H9 (cell line): ENCODE measurements at regions not wholly inside any gene's neighbourhood (a gene's known extent, or its start where the extent isn't known, plus 50 kb on each side); places are given as distances from the start of the nearest gene placed in this dataset.

ENCODE experiments used
- DNase-seq: peaks from one replicate; pipeline ENCODE4 v3.0.0-alpha.2; 2017
- H2AFZ ChIP-seq: one replicate; pipeline ENCODE4 v1.6.1; 2013; ENCODE audit warnings: mild to moderate bottlenecking, low read length, control low read depth, moderate library complexity
- H2AK5ac ChIP-seq: 2 replicates; pipeline ENCODE4 v1.6.1; 2013; ENCODE audit warnings: low read length, control low read depth, mixed read lengths; ENCODE audit not compliant: insufficient read length
- H2BK120ac ChIP-seq: one replicate; pipeline ENCODE4 v1.6.1; 2013; ENCODE audit warnings: low read depth, mild to moderate bottlenecking, low read length, control low read depth, inconsistent platforms; ENCODE audit not compliant: poor library complexity, severe bottlenecking
- H2BK12ac ChIP-seq: 2 replicates; pipeline ENCODE4 v1.6.1; 2013; ENCODE audit warnings: low read length, control low read depth, mixed read lengths, low read depth; ENCODE audit not compliant: insufficient read length
- H2BK15ac ChIP-seq: 2 replicates; pipeline ENCODE4 v1.6.1; 2013; ENCODE audit warnings: low read depth, low read length, control low read depth
- H2BK20ac ChIP-seq: one replicate; pipeline ENCODE4 v1.6.1; 2013; ENCODE audit warnings: low read depth, mild to moderate bottlenecking, low read length, control low read depth, inconsistent platforms; ENCODE audit not compliant: poor library complexity, severe bottlenecking
- H2BK5ac ChIP-seq: 2 replicates; pipeline ENCODE4 v1.6.1; 2013; ENCODE audit warnings: low read length, control low read depth, mixed read lengths; ENCODE audit not compliant: insufficient read length
- H3K14ac ChIP-seq: 2 replicates; pipeline ENCODE4 v1.6.1; 2013; ENCODE audit warnings: low read length, control low read depth; ENCODE audit not compliant: insufficient read depth
- H3K18ac ChIP-seq: 2 replicates; pipeline ENCODE4 v1.6.1; 2013; ENCODE audit warnings: low read depth, mild to moderate bottlenecking, mixed read lengths, low read length, control low read depth; ENCODE audit not compliant: insufficient read length
- H3K23ac ChIP-seq: 2 replicates; pipeline ENCODE4 v1.6.1; 2013; ENCODE audit warnings: low read length, control low read depth, mixed read lengths, low read depth; ENCODE audit not compliant: insufficient read length
- H3K23me2 ChIP-seq: 2 replicates; pipeline ENCODE4 v1.6.1; 2013; ENCODE audit warnings: low read depth, mild to moderate bottlenecking, mixed read lengths, low read length, control low read depth; ENCODE audit not compliant: insufficient read length, poor library complexity, severe bottlenecking
- H3K27ac ChIP-seq: 2 replicates; pipeline ENCODE4 v1.5.1; 2013; ENCODE audit warnings: low read length, control low read depth, mixed read lengths, low read depth; ENCODE audit not compliant: insufficient read length
- H3K27me3 ChIP-seq: 2 replicates; pipeline ENCODE4 v1.6.1; 2013; ENCODE audit warnings: low read length, control low read depth, inconsistent platforms; ENCODE audit not compliant: insufficient read depth
- H3K4ac ChIP-seq: 2 replicates; pipeline ENCODE4 v1.6.1; 2013; ENCODE audit warnings: low read depth, mild to moderate bottlenecking, control low read depth, inconsistent platforms, low read length, moderate library complexity
- H3K4me1 ChIP-seq: 2 replicates; pipeline ENCODE4 v1.6.1; 2013; ENCODE audit warnings: low read length, control low read depth, inconsistent platforms; ENCODE audit not compliant: insufficient read depth
- H3K4me2 ChIP-seq: 2 replicates; pipeline ENCODE4 v1.6.1; 2013; ENCODE audit warnings: low read length, control low read depth, mixed read lengths; ENCODE audit not compliant: insufficient read length, insufficient read depth
- H3K56ac ChIP-seq: 2 replicates; pipeline ENCODE4 v1.6.1; 2013; ENCODE audit warnings: low read depth, mild to moderate bottlenecking, mixed read lengths, low read length, control low read depth; ENCODE audit not compliant: insufficient read length
- H3K79me1 ChIP-seq: 2 replicates; pipeline ENCODE4 v1.6.1; 2013; ENCODE audit warnings: low read depth, mild to moderate bottlenecking, moderate library complexity, low read length, control low read depth, inconsistent platforms; ENCODE audit not compliant: insufficient read depth, poor library complexity, severe bottlenecking
- H3K79me2 ChIP-seq: 2 replicates; pipeline ENCODE4 v1.6.1; 2013; ENCODE audit warnings: low read length, control low read depth, inconsistent platforms; ENCODE audit not compliant: insufficient read depth
- H3K9ac ChIP-seq: 2 replicates; pipeline ENCODE4 v1.6.1; 2013; ENCODE audit warnings: low read length, control low read depth, mixed read lengths; ENCODE audit not compliant: insufficient read length; ENCODE audit errors: extremely low read depth
- H3K9me3 ChIP-seq: one replicate; pipeline ENCODE4 v1.6.1; 2013; ENCODE audit warnings: low read depth, low read length, inconsistent platforms; ENCODE audit not compliant: control insufficient read depth
- H3T11ph ChIP-seq: one replicate; pipeline ENCODE4 v1.6.1; 2013; ENCODE audit warnings: mild to moderate bottlenecking, low read length, control low read depth, inconsistent platforms
- H4K20me1 ChIP-seq: one replicate; pipeline ENCODE4 v1.6.1; 2013; ENCODE audit not compliant: control insufficient read depth, insufficient read length, insufficient read depth
- H4K5ac ChIP-seq: 2 replicates; pipeline ENCODE4 v1.6.1; 2013; ENCODE audit warnings: low read depth, mild to moderate bottlenecking, mixed read lengths, low read length, control low read depth; ENCODE audit not compliant: insufficient read length
- H4K8ac ChIP-seq: replicated peaks from 2 replicates; pipeline ENCODE4 v1.6.1; 2013; ENCODE audit warnings: low read length, control low read depth, mixed read lengths, low read depth; ENCODE audit not compliant: insufficient read length
- H4K91ac ChIP-seq: 2 replicates; pipeline ENCODE4 v1.6.1; 2013; ENCODE audit warnings: low read depth, mild to moderate bottlenecking, moderate library complexity, mixed read lengths, low read length, control low read depth; ENCODE audit not compliant: insufficient read length
- H3K27ac Mint-ChIP-seq, 3 experiments: 2 replicates in 2 of 3; 3 replicates in 1 of 3; pipeline ENCODE4 v1.8.0; 2020 to 2021; ENCODE audit warnings: mixed read lengths in 3 of 3, mild to moderate bottlenecking in 1 of 3, moderate library complexity in 1 of 3
- H3K27me3 Mint-ChIP-seq: 2 replicates; pipeline ENCODE4 v1.8.0; 2021; ENCODE audit warnings: low read depth, mild to moderate bottlenecking, moderate library complexity, mixed read lengths
- H3K36me3 Mint-ChIP-seq, 3 experiments: 2 replicates in 2 of 3; 3 replicates in 1 of 3; pipeline ENCODE4 v1.8.0; 2020 to 2021; ENCODE audit warnings: low read depth in 3 of 3, mixed read lengths in 3 of 3; ENCODE audit not compliant: insufficient read depth in 1 of 3
- H3K4me1 Mint-ChIP-seq, 2 experiments: 2 replicates each; pipeline ENCODE4 v1.8.0; 2020; ENCODE audit warnings: mixed read lengths in 2 of 2
- H3K4me3 Mint-ChIP-seq, 2 experiments: 2 replicates in 1 of 2; 3 replicates in 1 of 2; pipeline ENCODE4 v1.8.0; 2020 to 2021; ENCODE audit warnings: mild to moderate bottlenecking in 2 of 2, mixed read lengths in 2 of 2, moderate library complexity in 1 of 2
- H3K9me3 Mint-ChIP-seq, 2 experiments: 2 replicates in 1 of 2; 3 replicates in 1 of 2; pipeline ENCODE4 v1.8.0; 2020; ENCODE audit warnings: mild to moderate bottlenecking in 2 of 2, mixed read lengths in 2 of 2, moderate library complexity in 1 of 2
- CTCF ChIP-seq: fragments of 200-600 bp; sonication (generic); conservative IDR thresholded peaks from 3 replicates; pipeline ENCODE4 v1.8.0; 2021; ENCODE audit warnings: antibody characterized with exemption, mild to moderate bottlenecking
- WGBS: extraction: QIAGEN DNeasy Blood & Tissue Kit; methylation state at CpG from one replicate; pipeline ENCODE4 v1.1.7; 2013; ENCODE audit warnings: missing lambda C conversion rate, low lambda C conversion rate, mixed read lengths; ENCODE audit not compliant: insufficient read length; ENCODE audit errors: extremely low coverage; 5-methylcytosine and 5-hydroxymethylcytosine counted together

- no peaks in the 10 kb centered on the region for H3K9me3 Mint-ChIP-seq
- H3K4ac ChIP-seq: no peak overlapping the region
- H2BK15ac ChIP-seq: no peak overlapping the region
- no peaks in the 10 kb centered on the region for H3K79me2 ChIP-seq
- no peak overlapping the region for H3K9ac ChIP-seq
- H3K14ac ChIP-seq: no peak overlapping the region
- no peak overlapping the region for H2BK20ac ChIP-seq
- no peak overlapping the region for H4K5ac ChIP-seq
- H3K4me1 ChIP-seq: no peaks in the 10 kb centered on the region
- no peak overlapping the region for H3K18ac ChIP-seq
- H3T11ph ChIP-seq: no peak overlapping the region
- no peaks in the 10 kb centered on the region; the same call in 1 of the 2 replicates for H3K27me3 ChIP-seq
- H3K27ac ChIP-seq: no peak overlapping the region
- no CpG with 5 or more reads among the region's 1 CpG for WGBS
- H4K91ac ChIP-seq: no peak overlapping the region
- peaks cover 20% of the 10 kb centered on the region for H3K27me3 Mint-ChIP-seq
- no peak for DNase-seq
- no peak overlapping the region for H2BK12ac ChIP-seq
- H4K8ac ChIP-seq: no peak overlapping the region
- peak overlapping the region in 2 of 3 experiments; percentile 42 to 54; a peak in 1 of 7 replicates for H3K27ac Mint-ChIP-seq
- H3K4me1 Mint-ChIP-seq: no peaks in the 10 kb centered on the region
- H3K4me2 ChIP-seq: no peak overlapping the region
- H3K23ac ChIP-seq: no peak overlapping the region
- TF ChIP-seq CTCF: no peak
- H3K23me2 ChIP-seq: no peaks in the 10 kb centered on the region
- no peaks in the 10 kb centered on the region for H3K79me1 ChIP-seq
- H2AK5ac ChIP-seq: no peak overlapping the region
- H3K4me3 Mint-ChIP-seq: no peak overlapping the region
- H3K36me3 Mint-ChIP-seq: no peaks in the 10 kb centered on the region
- no peaks in the 10 kb centered on the region for H4K20me1 ChIP-seq
- no peak overlapping the region for H3K56ac ChIP-seq
- no peak overlapping the region for H2AFZ ChIP-seq
- H2BK120ac ChIP-seq: no peak overlapping the region
- H3K9me3 ChIP-seq: no peaks in the 10 kb centered on the region
- H2BK5ac ChIP-seq: no peak overlapping the region
Observed at GRCh38 chr20:39243962-39244361, 281.8 kb downstream of the DHX35 start.
